Panc1 (cell line): ENCODE measurements at regions not wholly inside any gene's neighbourhood (a gene's known extent, or its start where the extent isn't known, plus 50 kb on each side); places are given as distances from the start of the nearest gene placed in this dataset.

ENCODE experiments used
- CTCF ChIP-seq: fragments of 450-650 bp; IDR thresholded peaks from 2 replicates; pipeline ENCODE4 v1.5.1; 2017; ENCODE audit warnings: mild to moderate bottlenecking
- POLR2AphosphoS5 ChIP-seq: IDR thresholded peaks from 2 replicates; pipeline ENCODE4 v1.6.1; 2012; ENCODE audit warnings: mild to moderate bottlenecking, low read depth, low read length, moderate library complexity
- REST ChIP-seq, 2 experiments: IDR thresholded peaks; 2 replicates each; pipeline ENCODE4 v1.6.1; 2011 to 2012; ENCODE audit warnings: low read depth in 2 of 2, control low read depth in 1 of 2, low read length in 1 of 2, mild to moderate bottlenecking in 1 of 2, moderate library complexity in 1 of 2; ENCODE audit not compliant: insufficient read depth in 1 of 2
- TCF7L2 ChIP-seq: IDR thresholded peaks from 2 replicates; pipeline ENCODE4 v1.6.1; 2011; ENCODE audit warnings: mild to moderate bottlenecking, low read depth, low read length, inconsistent platforms

GRCh38 chr4:4962928-4963327 is 56.3 kb downstream of the CYTL1 start:
- TF ChIP-seq POLR2AphosphoS5 (no peak), CTCF (no peak), TCF7L2 (no peak), REST (IDR thresholded peaks at IDR 0.05; ENCODE audit: insufficient read depth in 1 of 2, low read depth in 2 of 2, low read length in 1 of 2) (no peak)
